HG03095 (cell line): ENCODE measurements at regions not wholly inside any gene's neighbourhood (a gene's known extent, or its start where the extent isn't known, plus 50 kb on each side); places are given as distances from the start of the nearest gene placed in this dataset.

Source experiments
- ATAC-seq: cut with Tn5 transposase; IDR thresholded peaks from one replicate; pipeline ENCODE4 v1.9.1; 2021; ENCODE audit warnings: moderate library complexity; ENCODE audit not compliant: unreplicated experiment

DNA sequence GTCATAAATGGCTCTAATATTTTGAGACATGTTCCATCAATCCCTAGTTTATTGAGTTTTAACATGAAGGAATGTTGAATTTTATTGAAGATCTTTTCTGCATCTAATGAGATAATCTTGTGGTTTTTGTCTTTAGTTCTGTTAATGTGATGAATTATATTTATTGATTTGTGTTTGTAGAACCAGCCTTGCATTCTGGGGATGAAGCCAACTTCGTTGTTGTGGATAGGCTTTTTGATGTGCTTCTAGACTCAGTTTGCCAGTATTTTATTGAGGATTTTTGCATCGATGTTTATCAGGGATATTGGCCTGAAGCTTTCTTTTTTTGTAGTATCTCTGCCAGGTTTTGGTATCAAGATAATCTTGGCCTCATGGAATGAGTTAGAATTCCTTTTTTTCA, 72.0 kb upstream of the CD96 start:
- no peak for ATAC-seq

DNA sequence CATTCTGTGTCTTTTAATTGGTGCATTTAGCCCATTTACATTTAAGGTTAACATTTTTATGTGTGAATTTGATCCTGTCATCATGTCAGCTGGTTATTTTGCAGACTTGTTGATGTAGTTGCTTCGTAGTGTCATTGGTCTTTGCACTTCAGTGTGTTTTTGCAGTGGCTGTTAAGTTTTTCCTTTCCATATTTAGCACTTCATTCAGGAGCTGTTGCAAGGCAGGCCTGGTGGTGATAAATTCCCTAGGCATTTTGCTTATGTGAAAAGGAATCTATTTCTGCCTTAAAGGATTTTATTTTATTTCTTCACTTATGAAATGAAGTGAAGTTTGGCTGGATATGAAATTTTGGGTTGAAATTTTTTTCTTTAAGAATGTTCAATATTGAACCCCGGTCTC, 70.2 kb upstream of the CD96 start:
- no peak for ATAC-seq

DNA sequence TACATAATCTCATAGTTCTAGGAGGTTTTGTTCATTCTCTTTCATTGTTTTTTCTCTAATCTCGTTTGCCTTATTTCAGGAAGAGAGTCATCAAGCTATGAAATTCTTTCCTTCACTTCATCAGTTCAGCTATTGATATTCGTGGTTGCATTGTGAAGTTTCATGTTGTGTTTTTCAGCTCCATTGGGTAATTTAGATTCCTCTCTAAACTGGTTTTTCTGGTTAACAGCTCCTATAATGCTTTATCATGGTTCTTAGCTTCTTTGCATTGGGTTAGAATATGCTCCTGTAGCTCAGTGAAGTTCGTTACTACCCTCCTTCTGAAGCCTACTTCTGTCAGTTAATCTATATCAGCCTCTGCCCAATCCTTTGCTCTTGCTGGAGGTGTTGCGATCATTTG, 69.4 kb upstream of the CD96 start:
- no peak for ATAC-seq

DNA sequence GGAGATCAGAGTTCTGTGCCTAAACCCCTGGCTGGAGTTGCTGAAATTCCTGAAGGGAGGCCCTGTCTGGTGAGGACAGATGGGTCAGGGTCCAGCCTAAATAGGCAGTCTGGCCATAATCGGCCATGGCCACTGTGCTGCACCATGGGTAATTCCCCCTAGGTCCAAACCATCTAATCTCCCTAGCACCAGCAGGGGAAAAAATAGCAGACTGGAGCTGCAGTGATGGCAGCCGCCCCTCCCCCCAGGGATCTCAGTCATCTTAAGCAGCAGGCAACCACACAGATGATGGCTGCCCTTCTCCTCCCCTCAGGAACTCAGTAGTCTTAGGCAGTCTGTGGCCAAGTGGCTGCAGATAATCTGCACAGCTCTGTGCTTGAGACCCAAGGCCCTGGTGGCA, 68.4 kb upstream of the CD96 start:
- no peak for ATAC-seq

DNA sequence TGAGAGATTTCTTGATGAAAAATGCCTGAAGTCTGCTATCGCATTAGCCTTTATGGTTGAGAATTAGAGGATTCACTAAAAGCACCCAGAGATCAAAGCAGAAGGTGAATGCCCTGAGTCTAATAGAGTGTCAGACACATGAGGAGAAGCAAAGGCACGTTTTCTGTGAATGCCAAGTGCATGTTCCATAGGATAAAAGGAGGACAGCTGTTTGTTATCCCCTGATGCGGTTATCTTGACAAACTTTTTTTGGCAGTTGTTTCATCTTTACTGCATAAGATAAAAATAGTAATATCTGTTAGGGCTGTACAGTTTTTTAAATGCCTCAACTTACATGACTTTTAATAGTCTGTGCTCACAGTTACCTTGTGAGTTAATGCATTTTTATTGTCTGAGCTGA, 65.3 kb upstream of the CD96 start:
- no peak for ATAC-seq

DNA sequence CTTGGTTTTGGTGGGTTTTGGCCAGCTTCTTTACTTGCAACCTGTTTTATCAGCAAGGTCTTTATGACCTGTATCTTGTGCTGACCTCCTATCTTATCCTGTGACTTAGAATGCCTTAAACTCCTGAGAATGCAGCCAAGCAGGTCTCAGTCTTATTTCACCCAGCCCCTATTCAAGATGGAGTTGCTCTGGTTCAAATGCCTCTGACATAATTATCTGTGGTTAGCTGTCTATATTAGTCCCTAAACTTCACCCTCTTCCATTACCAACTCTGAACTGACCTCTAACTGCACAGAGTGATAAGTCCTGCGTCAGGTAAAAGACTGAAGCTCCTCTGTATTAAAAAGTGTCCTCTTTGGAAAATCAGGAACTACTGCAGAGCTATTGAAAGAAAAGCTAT, 61.9 kb upstream of the CD96 start:
- ATAC-seq = no peak

DNA sequence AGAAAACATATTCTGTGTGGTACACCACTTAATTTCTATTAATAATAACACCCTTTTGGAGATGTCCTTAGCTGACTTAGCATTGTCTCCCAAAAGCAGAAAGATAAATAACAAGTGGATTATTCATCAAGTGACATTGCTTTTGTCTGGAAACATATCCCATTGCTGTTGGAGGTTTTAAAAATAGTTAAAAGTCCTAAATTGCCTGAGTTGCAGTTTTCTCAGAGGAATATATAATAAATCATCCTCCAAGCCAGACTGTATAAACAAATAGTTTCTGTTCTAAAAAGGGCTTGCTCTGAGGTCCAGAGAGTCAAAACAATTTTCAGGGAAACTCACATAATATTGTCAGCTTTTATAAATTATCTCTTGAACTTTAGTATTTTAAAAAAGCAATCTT, 60.4 kb upstream of the CD96 start:
- no peak for ATAC-seq

DNA sequence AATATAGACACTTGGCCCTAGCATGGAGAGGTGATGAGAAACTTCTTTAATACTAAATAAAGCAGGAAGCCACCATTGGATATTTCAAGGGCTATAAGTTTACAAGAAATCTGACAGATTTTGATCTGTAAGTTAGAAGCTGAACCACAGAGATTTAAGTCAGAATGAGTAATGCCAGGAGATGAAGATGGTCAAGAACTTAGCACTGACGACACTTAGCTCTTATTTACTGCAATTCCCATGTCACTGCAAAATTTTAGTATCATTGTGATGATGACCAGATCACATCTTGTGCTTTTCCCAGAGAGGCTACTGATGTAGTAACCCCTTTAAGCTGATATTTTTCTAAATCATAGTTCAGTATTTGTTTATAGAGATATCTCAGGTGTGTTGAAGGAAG, 59.4 kb upstream of the CD96 start:
- ATAC-seq = no peak

DNA sequence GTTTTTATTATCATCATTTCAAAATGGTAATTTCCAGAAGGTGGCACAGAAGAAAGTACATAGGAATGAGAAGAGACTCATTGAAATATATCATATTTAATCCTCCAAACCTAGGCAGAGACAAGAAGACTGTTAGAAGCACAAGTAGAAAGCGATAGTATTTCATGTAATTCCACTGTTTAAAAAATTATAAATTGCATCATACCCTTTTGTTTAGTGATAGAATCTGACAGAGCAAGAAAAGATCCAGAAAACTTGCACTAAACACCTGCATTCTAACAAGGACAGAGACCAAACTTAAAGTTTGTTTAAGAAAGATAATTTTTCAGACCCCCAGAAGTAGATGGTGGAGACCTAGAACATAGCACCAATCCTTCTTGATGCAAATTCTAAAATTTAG, 56.9 kb upstream of the CD96 start:
- no peak for ATAC-seq
